ENCODE measurements at regions not wholly inside any gene's neighbourhood (a gene's known extent, or its start where the extent isn't known, plus 50 kb on each side); places are given as distances from the start of the nearest gene placed in this dataset.

DNA sequence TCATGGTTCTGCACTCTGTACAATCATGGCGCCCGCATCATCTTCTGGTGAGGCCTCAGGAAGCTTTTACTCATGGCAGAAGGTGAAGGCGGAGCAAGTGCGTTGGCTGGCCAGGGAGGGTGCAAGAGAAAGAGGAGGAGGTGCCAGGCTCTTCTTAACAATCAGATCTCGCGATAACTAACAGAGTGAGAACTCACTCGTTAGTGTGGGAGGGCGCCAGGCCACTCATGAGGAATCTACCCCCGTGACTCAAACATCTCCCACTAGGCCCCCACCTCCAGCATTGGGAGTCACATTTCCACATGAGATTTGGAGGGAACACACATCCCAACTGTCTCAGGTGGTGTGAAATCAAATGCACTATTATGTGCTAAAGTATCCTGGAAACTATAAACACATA, 220.2 kb upstream of the CSF3R start:
- no peak overlapping the region for H3K4me3 ChIP-seq (ENCODE audit: low read length)
- H3K4me1 ChIP-seq (ENCODE audit: insufficient read depth, low read length), result peaks cover 5% of the 10 kb centered on the region
- ATAC-seq (ENCODE audit: poor library complexity) (no peak), DNase-seq (no peak)
- no peak overlapping the region for H3K27ac ChIP-seq (ENCODE audit: low read depth in 1 of 2, low read length in 2 of 2)
- Mint-ChIP-seq H3K4me1 (ENCODE audit: low read depth) (peaks cover 6% of the 10 kb centered on the region), H3K27me3 (peaks cover 54% of the 10 kb centered on the region), H3K36me3 (ENCODE audit: low read depth) (no peaks in the 10 kb centered on the region), H3K9me3 (no peaks in the 10 kb centered on the region), H3K27ac (no peak overlapping the region), H3K4me3 (no peak overlapping the region)
- ChIA-PET CTCF (no interaction called here), POLR2A (no interaction called here)
- intact Hi-C loops (cut with DNase I, micrococcal nuclease), result no loop called here
- no peaks in the 10 kb centered on the region for H3K9me3 ChIP-seq (ENCODE audit: control insufficient read depth in 1 of 2, insufficient read depth in 1 of 2, low read length in 2 of 2)
- H3K36me3 ChIP-seq (ENCODE audit: insufficient read depth, low read length), result no peaks in the 10 kb centered on the region
- TF ChIP-seq CTCF (IDR thresholded peaks at IDR 0.05), result no peak
- H3K27me3 ChIP-seq (ENCODE audit: control insufficient read depth in 1 of 2, insufficient read depth in 2 of 2, low read length in 2 of 2), result peaks cover 11 to 20% of the 10 kb centered on the region in 2 experiments

DNA sequence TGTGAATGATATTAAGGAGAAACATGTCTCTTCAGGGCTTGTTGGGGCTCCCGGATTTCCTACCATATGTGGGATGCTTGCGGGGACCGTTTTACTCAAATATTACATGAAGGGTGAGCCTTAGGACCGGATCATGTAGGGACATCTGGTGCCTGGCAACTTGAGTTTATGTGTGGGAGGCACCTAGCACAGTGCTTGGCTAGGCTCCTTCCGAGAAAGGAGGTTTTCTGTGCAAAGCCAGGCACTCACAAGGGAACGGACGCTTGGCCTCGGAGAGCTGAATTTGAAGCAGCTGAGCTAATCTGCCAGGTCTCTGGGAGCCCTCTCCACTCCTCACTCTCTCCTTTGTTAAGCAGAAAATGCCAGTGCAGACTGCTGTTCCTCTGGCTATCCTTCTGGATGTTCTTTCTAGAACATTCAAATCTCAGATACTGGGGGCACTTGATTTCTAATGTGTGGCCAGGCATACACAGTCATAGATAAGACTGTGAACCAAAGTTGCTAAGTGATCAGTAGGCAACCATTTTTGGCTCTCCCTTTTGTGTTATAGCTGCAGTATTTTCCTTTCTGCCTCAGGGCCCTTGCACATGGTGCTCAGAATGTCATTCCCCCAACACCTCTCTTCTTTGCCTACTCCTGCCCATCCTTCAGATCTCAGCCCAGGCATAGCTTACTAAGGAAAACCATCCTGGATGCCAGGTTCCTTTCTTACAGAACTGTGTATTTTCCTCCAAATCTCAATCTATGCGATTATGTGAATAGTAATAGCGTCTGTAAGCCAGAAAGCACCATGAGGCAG, 216.6 kb upstream of the CSF3R start:
- ATAC-seq (ENCODE audit: poor library complexity), result no peak
- no peaks in the 10 kb centered on the region for H3K9me3 ChIP-seq (ENCODE audit: control insufficient read depth in 1 of 2, insufficient read depth in 1 of 2, low read length in 2 of 2)
- H3K27me3 Mint-ChIP-seq, result peaks cover 32% of the 10 kb centered on the region
- H3K27ac ChIP-seq (ENCODE audit: low read depth in 1 of 2, low read length in 2 of 2), result no peak overlapping the region
- no peak for DNase-seq
- no peak for TF ChIP-seq CTCF (IDR thresholded peaks at IDR 0.05)
- H3K4me1 ChIP-seq (ENCODE audit: insufficient read depth, low read length), result peaks cover 5% of the 10 kb centered on the region
- CTCF ChIA-PET, result no interaction called here
- no peaks in the 10 kb centered on the region for H3K36me3 Mint-ChIP-seq (ENCODE audit: low read depth)
- no peak overlapping the region for H3K27ac Mint-ChIP-seq
- peaks cover 0 to 8% of the 10 kb centered on the region in 2 experiments for H3K27me3 ChIP-seq (ENCODE audit: control insufficient read depth in 1 of 2, insufficient read depth in 2 of 2, low read length in 2 of 2)
- H3K4me1 Mint-ChIP-seq (ENCODE audit: low read depth), result peaks cover 6% of the 10 kb centered on the region
- no peak overlapping the region for H3K4me3 ChIP-seq (ENCODE audit: low read length)
- POLR2A ChIA-PET, result no interaction called here
- no peaks in the 10 kb centered on the region for H3K9me3 Mint-ChIP-seq
- intact Hi-C loops (cut with DNase I, micrococcal nuclease), result no loop called here
- no peaks in the 10 kb centered on the region for H3K36me3 ChIP-seq (ENCODE audit: insufficient read depth, low read length)
- no peak overlapping the region for H3K4me3 Mint-ChIP-seq

- no peak overlapping the region for H3K4me3 ChIP-seq (ENCODE audit: low read length)
- H3K36me3 ChIP-seq (ENCODE audit: insufficient read depth, low read length), result no peaks in the 10 kb centered on the region
- Mint-ChIP-seq H3K4me1 (ENCODE audit: low read depth) (no peaks in the 10 kb centered on the region), H3K4me3 (no peak overlapping the region), H3K27ac (no peak overlapping the region), H3K9me3 (no peaks in the 10 kb centered on the region), H3K36me3 (ENCODE audit: low read depth) (no peaks in the 10 kb centered on the region), H3K27me3 (peaks cover 33% of the 10 kb centered on the region)
- ChIA-PET POLR2A (no interaction called here), CTCF (no interaction called here)
- H3K27me3 ChIP-seq (ENCODE audit: control insufficient read depth in 1 of 2, insufficient read depth in 2 of 2, low read length in 2 of 2), result peaks cover 4 to 8% of the 10 kb centered on the region in 2 experiments
- intact Hi-C loops (cut with DNase I, micrococcal nuclease), result no loop called here
- H3K27ac ChIP-seq (ENCODE audit: low read depth in 1 of 2, low read length in 2 of 2), result no peak overlapping the region
- DNase-seq, result no peak
- TF ChIP-seq CTCF (IDR thresholded peaks at IDR 0.05), result no peak
- no peak for ATAC-seq (ENCODE audit: poor library complexity)
- H3K4me1 ChIP-seq (ENCODE audit: insufficient read depth, low read length), result no peaks in the 10 kb centered on the region
- H3K9me3 ChIP-seq (ENCODE audit: control insufficient read depth in 1 of 2, insufficient read depth in 1 of 2, low read length in 2 of 2), result no peaks in the 10 kb centered on the region
These were observed 215.3 kb upstream of the CSF3R start for GRCh38 chr1:36697836-36698605.

Data from CD4-positive, alpha-beta T cell (primary cell).